Naive B cell (primary cell): ENCODE measurements at regions not wholly inside any gene's neighbourhood (a gene's known extent, or its start where the extent isn't known, plus 50 kb on each side); places are given as distances from the start of the nearest gene placed in this dataset.
A peak's percentile ranks its signal among the peaks of the same experiment; 100 is the strongest.

ENCODE experiments used
- ATAC-seq, 2 donors: fragments of 150-1000 bp; cut with Tn5 transposase; 2 replicates each; pipeline ENCODE4 v1.10.0; 2021; ENCODE audit warnings: low read depth in 2 of 2, mild to moderate bottlenecking in 2 of 2, moderate library complexity in 2 of 2
- DNase-seq: peaks from one replicate; pipeline ENCODE4 v3.0.0; 2022
- H3K27ac Mint-ChIP-seq, 6 donors: one replicate each; pipeline ENCODE4 v1.8.0; 2020 to 2022; ENCODE audit warnings: mild to moderate bottlenecking in 6 of 6, mixed read lengths in 6 of 6, moderate library complexity in 5 of 6, inconsistent platforms in 2 of 6
- H3K27me3 Mint-ChIP-seq, 3 donors: one replicate each; pipeline ENCODE4 v1.8.0; 2021 to 2022; ENCODE audit warnings: mixed read lengths in 3 of 3, mild to moderate bottlenecking in 1 of 3
- H3K36me3 Mint-ChIP-seq, 2 donors: one replicate each; pipeline ENCODE4 v1.8.0; 2020 to 2022; ENCODE audit warnings: mixed read lengths in 2 of 2, inconsistent platforms in 1 of 2, mild to moderate bottlenecking in 1 of 2
- H3K4me1 Mint-ChIP-seq, 3 donors: one replicate each; pipeline ENCODE4 v1.8.0; 2020 to 2022; ENCODE audit warnings: mixed read lengths in 3 of 3, inconsistent platforms in 1 of 3, mild to moderate bottlenecking in 1 of 3, moderate library complexity in 1 of 3
- H3K4me3 Mint-ChIP-seq, 8 donors: one replicate each; pipeline ENCODE4 v1.8.0; 2020 to 2022; ENCODE audit warnings: mild to moderate bottlenecking in 8 of 8, mixed read lengths in 8 of 8, moderate library complexity in 8 of 8, inconsistent platforms in 2 of 8
- H3K9me3 Mint-ChIP-seq, 7 donors: one replicate each; pipeline ENCODE4 v1.8.0; 2020 to 2022; ENCODE audit warnings: mixed read lengths in 7 of 7, mild to moderate bottlenecking in 5 of 7, inconsistent platforms in 2 of 7, moderate library complexity in 1 of 7

GRCh38 chr6:115681978-115682775, 378.5 kb downstream of the FRK start:
- no peaks in the 10 kb centered on the region for H3K4me1 Mint-ChIP-seq
- no peaks in the 10 kb centered on the region for H3K36me3 Mint-ChIP-seq
- H3K27ac Mint-ChIP-seq: no peak overlapping the region
- ATAC-seq: no peak
- peaks cover 0 to 2% (median 0%) of the 10 kb centered on the region in 7 donors for H3K9me3 Mint-ChIP-seq
- DNase-seq: no peak
- no peak overlapping the region for H3K4me3 Mint-ChIP-seq
- no peaks in the 10 kb centered on the region for H3K27me3 Mint-ChIP-seq

GRCh38 chr6:115680621-115681020, 380.1 kb downstream of the FRK start:
- peaks cover 0 to 2% (median 0%) of the 10 kb centered on the region in 7 donors for H3K9me3 Mint-ChIP-seq
- DNase-seq: no peak
- ATAC-seq: no peak
- no peaks in the 10 kb centered on the region for H3K4me1 Mint-ChIP-seq
- no peak overlapping the region for H3K27ac Mint-ChIP-seq
- H3K4me3 Mint-ChIP-seq: no peak overlapping the region
- no peaks in the 10 kb centered on the region for H3K27me3 Mint-ChIP-seq
- no peaks in the 10 kb centered on the region for H3K36me3 Mint-ChIP-seq

GRCh38 chr6:115677198-115677597, 383.5 kb downstream of the FRK start:
- Mint-ChIP-seq H3K27me3 (no peaks in the 10 kb centered on the region), H3K27ac (no peak overlapping the region), H3K4me3 (no peak overlapping the region), H3K36me3 (no peaks in the 10 kb centered on the region), H3K9me3 (peaks cover 0 to 2% (median 0%) of the 10 kb centered on the region in 7 donors), H3K4me1 (no peaks in the 10 kb centered on the region)
- ATAC-seq (no peak), DNase-seq (no peak)

- Mint-ChIP-seq H3K27me3 (no peaks in the 10 kb centered on the region), H3K9me3 (peaks cover 0 to 2% (median 0%) of the 10 kb centered on the region in 7 donors), H3K27ac (no peak overlapping the region), H3K36me3 (no peaks in the 10 kb centered on the region), H3K4me1 (no peaks in the 10 kb centered on the region), H3K4me3 (no peak overlapping the region)
- DNase-seq: no peak
- no peak for ATAC-seq
Measured at GRCh38 chr6:115675443-115675842, 385.2 kb downstream of the FRK start.

- Mint-ChIP-seq H3K27me3 (no peaks in the 10 kb centered on the region), H3K9me3 (no peaks in the 10 kb centered on the region), H3K36me3 (no peaks in the 10 kb centered on the region), H3K4me1 (no peaks in the 10 kb centered on the region), H3K4me3 (no peak overlapping the region), H3K27ac (no peak overlapping the region)
- DNase-seq (no peak), ATAC-seq (no peak)
Measured at GRCh38 chr6:115668781-115669180, 391.9 kb downstream of the FRK start.

- no peaks in the 10 kb centered on the region for H3K27me3 Mint-ChIP-seq
- no peaks in the 10 kb centered on the region for H3K4me1 Mint-ChIP-seq
- no peaks in the 10 kb centered on the region for H3K9me3 Mint-ChIP-seq
- H3K27ac Mint-ChIP-seq: no peak overlapping the region
- no peak overlapping the region for H3K4me3 Mint-ChIP-seq
- DNase-seq: no peak
- no peaks in the 10 kb centered on the region for H3K36me3 Mint-ChIP-seq
- ATAC-seq: no peak
Measured at GRCh38 chr6:115668211-115668610, 392.5 kb downstream of the FRK start.

GRCh38 chr6:115667478-115668026, 393.1 kb downstream of the FRK start:
- Mint-ChIP-seq H3K4me3 (no peak overlapping the region), H3K27ac (no peak overlapping the region), H3K9me3 (no peaks in the 10 kb centered on the region), H3K27me3 (no peaks in the 10 kb centered on the region), H3K4me1 (no peaks in the 10 kb centered on the region), H3K36me3 (no peaks in the 10 kb centered on the region)
- no peak for DNase-seq
- ATAC-seq: no peak

GRCh38 chr6:115666997-115667396, 393.7 kb downstream of the FRK start:
- no peak for ATAC-seq
- peak overlapping the region in 1 of 6 donors; percentile 41 for H3K27ac Mint-ChIP-seq
- H3K9me3 Mint-ChIP-seq: no peaks in the 10 kb centered on the region
- DNase-seq: no peak
- no peak overlapping the region for H3K4me3 Mint-ChIP-seq
- no peaks in the 10 kb centered on the region for H3K4me1 Mint-ChIP-seq
- no peaks in the 10 kb centered on the region for H3K27me3 Mint-ChIP-seq
- no peaks in the 10 kb centered on the region for H3K36me3 Mint-ChIP-seq

- Mint-ChIP-seq H3K4me3 (no peak overlapping the region), H3K36me3 (no peaks in the 10 kb centered on the region), H3K9me3 (peaks cover 0 to 2% (median 0%) of the 10 kb centered on the region in 7 donors), H3K27me3 (no peaks in the 10 kb centered on the region), H3K27ac (no peak overlapping the region), H3K4me1 (no peaks in the 10 kb centered on the region)
- ATAC-seq (no peak), DNase-seq (no peak)
Measured at GRCh38 chr6:115665310-115665709, 395.4 kb downstream of the FRK start.

GRCh38 chr6:115663681-115664080, 397.0 kb downstream of the FRK start:
- Mint-ChIP-seq H3K9me3 (peaks cover 0 to 6% (median 4%) of the 10 kb centered on the region in 7 donors), H3K4me1 (no peaks in the 10 kb centered on the region), H3K36me3 (no peaks in the 10 kb centered on the region), H3K27me3 (no peaks in the 10 kb centered on the region), H3K27ac (no peak overlapping the region), H3K4me3 (no peak overlapping the region)
- DNase-seq: no peak
- no peak for ATAC-seq

- no peak for DNase-seq
- Mint-ChIP-seq H3K4me3 (no peak overlapping the region), H3K9me3 (peaks cover 0 to 13% (median 6%) of the 10 kb centered on the region in 7 donors), H3K27me3 (no peaks in the 10 kb centered on the region), H3K4me1 (no peaks in the 10 kb centered on the region), H3K27ac (no peak overlapping the region), H3K36me3 (no peaks in the 10 kb centered on the region)
- ATAC-seq: no peak
Measured at GRCh38 chr6:115643762-115644161, 416.9 kb downstream of the FRK start.

- H3K27ac Mint-ChIP-seq: no peak overlapping the region
- H3K9me3 Mint-ChIP-seq: peaks cover 0 to 5% (median 0%) of the 10 kb centered on the region in 7 donors
- H3K36me3 Mint-ChIP-seq: no peaks in the 10 kb centered on the region
- no peak for ATAC-seq
- H3K27me3 Mint-ChIP-seq: no peaks in the 10 kb centered on the region
- no peaks in the 10 kb centered on the region for H3K4me1 Mint-ChIP-seq
- DNase-seq: no peak
- no peak overlapping the region for H3K4me3 Mint-ChIP-seq
Measured at GRCh38 chr6:115634887-115635286, 425.8 kb downstream of the FRK start.

GRCh38 chr6:115634131-115634530, 426.6 kb downstream of the FRK start:
- Mint-ChIP-seq H3K27ac (no peak overlapping the region), H3K4me3 (no peak overlapping the region), H3K9me3 (peaks cover 0 to 5% (median 0%) of the 10 kb centered on the region in 7 donors), H3K36me3 (no peaks in the 10 kb centered on the region), H3K27me3 (no peaks in the 10 kb centered on the region), H3K4me1 (no peaks in the 10 kb centered on the region)
- no peak for ATAC-seq
- DNase-seq: no peak

- Mint-ChIP-seq H3K36me3 (no peaks in the 10 kb centered on the region), H3K27me3 (no peaks in the 10 kb centered on the region), H3K4me1 (no peaks in the 10 kb centered on the region), H3K9me3 (no peaks in the 10 kb centered on the region), H3K4me3 (no peak overlapping the region), H3K27ac (no peak overlapping the region)
- DNase-seq (no peak), ATAC-seq (no peak)
Measured at GRCh38 chr6:115631028-115631427, 429.7 kb downstream of the FRK start.
